ENCODE measurements at regions not wholly inside any gene's neighbourhood (a gene's known extent, or its start where the extent isn't known, plus 50 kb on each side); places are given as distances from the start of the nearest gene placed in this dataset.

- DNase-seq, result no peak
These were observed 184.7 kb upstream of the RUNX1 start for GRCh38 chr21:35233756-35234155.

DNA sequence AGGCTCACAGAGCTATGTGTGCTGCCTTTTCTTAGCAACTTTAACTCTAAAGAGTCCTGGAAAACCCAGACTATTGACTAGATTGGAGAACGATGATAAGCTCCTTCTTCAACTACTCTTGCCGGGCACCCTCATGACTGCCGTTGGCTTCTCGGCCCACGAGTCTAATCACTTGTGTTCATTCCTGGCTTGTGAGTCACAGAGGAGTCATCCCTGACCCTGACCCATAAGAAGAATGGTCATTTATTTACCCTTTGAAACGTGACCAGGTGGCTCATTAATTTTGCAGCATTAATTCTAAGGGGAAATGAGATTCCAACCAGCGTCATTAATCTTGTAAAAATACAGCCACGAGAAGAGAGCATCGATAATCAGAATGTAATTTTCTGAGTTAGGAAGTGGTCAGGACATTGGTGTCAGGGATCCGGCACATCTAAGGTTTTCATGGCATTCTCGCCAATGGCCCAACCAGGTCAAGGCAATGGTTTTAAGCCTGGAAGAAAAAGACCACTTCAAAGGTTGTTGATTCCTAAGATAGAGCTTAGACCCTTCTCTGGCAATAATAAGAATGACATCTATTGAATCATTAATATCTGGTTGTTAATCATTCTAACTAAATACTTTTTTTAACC, 183.6 kb upstream of the RUNX1 start:
- no peak for DNase-seq

DNA sequence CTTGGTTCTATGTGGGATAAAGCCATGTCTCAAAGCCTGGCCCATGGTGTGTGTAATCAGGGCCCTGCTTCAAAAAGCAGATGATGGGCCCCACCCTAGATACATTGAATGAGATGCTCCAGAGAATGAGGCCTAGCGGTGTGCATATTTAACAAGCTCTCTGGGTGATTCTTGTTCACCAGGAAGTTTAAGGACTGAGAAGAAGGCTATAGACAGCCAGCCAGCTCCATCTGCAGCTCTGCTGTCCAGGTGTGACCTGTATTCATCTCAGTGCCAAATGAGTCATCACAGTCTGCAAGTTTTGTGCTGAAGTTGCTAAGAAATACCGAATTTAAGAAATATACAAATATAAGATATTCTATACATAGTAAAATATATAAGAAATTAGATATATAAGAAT, 182.0 kb upstream of the RUNX1 start:
- DNase-seq, result no peak

DNA sequence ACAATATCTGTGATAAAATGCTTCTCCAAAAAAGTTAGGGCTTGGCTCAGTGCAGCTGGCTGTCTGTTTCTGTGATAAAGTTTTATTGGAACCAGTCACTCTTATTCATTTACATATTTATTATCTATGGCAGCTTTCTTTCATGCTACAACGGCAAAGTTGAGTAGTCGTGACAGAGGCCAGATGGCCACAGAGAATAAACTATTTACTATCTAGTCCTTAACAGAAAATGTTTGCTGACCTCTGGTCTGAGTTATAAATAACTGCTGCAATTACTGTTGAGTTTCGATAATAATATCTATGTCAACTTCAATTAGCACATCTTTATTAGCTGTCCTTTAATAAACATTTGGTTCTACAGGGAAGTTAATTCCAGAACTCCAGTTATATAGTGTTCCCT, 180.2 kb upstream of the RUNX1 start:
- DNase-seq, result no peak

DNA sequence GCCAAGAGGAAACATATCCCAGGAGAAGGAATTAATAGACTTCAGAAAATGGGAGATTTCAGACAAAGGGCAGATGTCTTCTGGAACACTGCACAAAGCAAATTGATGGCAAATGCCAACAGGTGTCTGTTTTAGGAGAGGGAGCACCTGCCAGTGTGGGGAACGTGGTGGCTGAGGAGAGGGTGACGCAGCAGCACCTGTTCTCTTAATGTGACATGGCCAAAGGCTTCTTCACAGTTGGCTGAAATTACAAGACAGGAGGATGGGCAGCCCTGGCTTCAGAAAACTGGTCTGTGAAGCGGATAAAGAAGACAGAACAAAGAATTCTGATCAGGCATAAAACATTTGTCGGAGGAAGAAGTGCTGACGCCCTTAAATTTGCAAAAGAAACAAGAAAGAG, 178.7 kb upstream of the RUNX1 start:
- peak; percentile 68 for DNase-seq

- peak; percentile 19 for DNase-seq
These were observed 178.1 kb upstream of the RUNX1 start for GRCh38 chr21:35226968-35227744.

- DNase-seq, result no peak
These were observed 177.2 kb upstream of the RUNX1 start for GRCh38 chr21:35226328-35226727.

DNA sequence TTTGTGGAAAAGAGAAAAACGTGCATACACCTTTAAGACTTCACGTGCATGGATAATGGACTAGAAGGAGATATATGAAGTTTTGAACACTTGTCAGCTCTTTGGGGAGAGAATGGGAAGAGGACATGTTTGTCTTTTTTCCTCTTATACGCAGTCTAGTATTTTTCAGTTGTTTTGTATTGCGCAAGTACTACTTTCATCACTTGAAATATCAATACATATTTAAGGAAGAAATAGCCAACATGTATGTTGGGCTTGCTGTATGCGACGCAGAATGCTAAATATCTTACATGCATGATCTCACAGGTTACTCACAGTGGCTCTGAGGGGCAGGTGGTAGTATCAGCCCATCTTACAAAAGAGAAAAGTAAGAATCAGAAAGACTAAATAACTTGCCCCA, 176.5 kb upstream of the RUNX1 start:
- DNase-seq, result no peak

DNA sequence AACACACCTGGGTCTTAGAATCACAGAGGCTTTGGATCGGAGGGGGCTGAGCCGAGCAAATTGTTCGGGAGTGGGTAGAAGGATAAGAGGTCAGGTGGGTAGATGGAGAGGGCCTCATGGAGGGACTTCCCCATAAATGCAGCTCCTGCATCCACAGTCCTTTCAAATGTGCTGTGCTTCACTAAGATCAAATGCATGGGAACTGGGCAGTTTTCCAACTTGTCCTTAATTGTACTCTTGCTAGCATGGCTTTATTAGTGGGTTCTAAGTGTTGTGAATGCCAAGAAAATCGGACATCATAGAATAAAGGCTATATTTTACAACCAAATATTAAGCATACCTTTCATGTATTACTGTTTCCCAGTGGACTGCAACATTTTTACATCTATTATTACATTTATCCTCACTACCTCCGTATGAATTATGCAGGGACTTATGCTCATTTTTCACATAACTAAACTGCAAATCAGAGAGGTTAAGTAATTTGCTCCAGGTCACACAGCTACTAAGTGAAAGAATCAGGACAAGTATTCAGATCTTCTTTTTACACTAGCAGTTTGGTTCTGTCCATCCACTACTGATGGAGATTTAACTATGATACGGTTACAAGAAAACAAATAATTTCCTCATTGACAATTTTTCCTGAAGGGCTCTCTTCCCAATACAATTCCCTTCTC, 174.5 kb upstream of the RUNX1 start:
- peak; percentile 66 for DNase-seq

DNA sequence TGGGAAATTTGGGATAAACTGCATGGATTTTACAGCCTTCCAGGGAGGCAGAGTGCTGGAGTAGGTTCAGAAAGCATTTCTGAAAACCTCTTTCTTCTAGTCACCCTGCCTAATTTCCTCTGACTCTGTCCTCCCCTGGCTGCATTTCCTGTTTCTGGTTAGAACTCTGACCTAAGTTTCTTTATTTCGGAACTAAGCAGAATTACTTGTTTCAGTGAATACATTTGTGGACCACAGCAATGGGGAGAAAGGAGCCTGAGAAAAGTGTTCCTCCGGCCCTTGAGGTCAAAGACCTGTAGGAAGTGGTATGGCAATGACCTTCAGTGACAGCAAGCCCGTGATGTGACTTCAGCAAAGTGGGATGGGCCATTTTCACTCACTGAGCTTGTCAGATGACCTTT, 173.4 kb upstream of the RUNX1 start:
- no peak for DNase-seq

DNA sequence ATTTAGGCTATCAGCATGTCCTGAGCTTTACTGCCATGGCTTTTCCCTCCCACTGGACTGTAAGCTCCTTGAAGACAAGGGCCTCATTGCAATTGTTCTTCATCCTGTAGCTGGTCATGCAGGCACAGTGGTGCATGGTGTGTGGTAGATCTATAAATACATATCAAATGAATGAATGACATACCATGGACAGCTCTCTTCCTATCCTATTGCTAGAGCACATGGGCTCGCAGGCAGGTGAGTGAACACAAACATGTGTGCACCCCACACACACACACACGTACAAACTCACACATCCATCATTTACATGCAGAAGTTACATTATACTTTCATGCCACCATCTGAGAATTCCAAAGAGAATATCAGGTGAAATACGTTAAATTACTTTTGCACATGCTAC, 172.9 kb upstream of the RUNX1 start:
- DNase-seq, result no peak

GRCh38 chr21:35220301-35220700, 171.2 kb upstream of the RUNX1 start:
- DNase-seq, result no peak

DNA sequence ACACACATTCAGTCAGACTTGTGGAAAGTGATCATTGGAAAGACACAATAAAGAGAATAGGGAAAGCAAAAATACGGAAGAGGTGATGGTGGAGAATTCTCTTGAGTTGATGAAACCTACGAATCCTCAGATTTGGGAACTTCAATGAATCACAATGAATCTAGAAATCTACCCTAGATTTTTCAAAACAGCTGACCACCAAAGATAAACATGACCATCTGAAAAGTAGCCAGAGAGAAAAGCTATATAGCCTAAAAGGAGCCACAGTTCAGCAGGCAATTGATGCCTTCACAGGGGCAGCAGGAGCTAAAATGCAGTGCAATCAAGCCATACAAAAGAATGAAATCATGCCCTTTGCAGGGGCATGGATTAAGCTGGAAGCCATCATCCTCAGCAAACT, 170.6 kb upstream of the RUNX1 start:
- no peak for DNase-seq

DNA sequence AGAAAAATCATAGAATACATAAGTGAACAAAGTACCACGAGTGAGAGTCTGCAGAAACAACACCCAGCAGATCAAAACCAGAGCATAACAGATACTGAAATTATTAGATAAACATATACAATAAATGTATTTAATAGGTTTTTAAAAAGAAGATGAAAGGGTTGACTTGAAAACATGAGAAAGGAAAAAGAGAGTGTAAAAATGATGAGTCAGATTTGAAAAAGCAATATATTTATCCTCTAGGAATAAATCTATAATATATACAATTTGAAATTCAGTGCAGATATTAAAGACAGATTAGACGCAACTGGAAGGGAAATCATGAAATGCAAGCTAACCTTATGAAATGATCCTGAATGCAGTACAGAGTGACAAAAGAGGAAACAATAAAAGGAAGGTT, 170.2 kb upstream of the RUNX1 start:
- DNase-seq, result no peak

DNA sequence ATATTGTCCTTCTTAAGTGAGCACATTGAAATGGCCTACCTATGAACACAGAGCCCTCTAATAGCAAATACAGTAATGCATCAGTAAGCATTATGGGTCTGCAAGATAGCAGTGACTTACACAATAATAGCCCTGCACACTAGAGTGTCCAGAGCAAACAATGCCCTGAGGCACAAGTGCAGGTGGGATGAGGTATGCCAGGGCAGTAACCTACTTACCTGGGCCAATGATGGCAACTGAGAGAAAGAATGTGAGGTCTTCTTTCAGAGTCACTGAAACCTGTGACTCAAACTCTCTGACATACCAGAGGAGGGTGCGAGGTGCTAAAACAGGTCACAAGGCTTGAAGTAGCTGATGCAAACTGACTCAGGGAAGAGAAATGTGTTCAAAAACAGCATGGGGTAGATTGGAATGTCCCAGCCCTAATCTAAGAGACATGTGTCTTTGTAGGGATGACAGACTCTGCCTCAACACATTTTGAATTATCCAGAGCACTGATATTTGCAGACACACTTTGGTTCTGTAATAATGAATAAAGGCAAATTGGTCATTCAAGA, 168.5 kb upstream of the RUNX1 start:
- no peak for DNase-seq

DNA sequence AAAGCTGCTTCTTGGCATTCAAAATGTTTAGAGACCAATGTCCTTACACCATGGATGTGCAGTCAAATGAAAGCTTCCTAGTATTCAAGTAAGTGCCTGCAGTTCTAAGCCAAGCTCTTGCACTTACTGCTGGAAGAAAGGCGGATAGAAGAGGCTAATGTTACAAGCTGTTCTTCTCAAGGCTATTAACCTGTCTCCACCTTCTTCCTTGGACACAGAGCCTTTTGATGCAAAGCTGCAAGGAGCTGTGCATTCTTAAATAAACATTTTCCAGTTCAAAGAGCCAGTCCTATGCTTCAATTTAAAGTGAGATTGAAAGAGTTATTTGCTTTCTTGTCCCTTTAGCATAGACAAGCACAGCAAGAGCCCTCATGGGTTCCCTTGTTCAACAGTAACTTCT, 167.9 kb upstream of the RUNX1 start:
- DNase-seq, result no peak

DNA sequence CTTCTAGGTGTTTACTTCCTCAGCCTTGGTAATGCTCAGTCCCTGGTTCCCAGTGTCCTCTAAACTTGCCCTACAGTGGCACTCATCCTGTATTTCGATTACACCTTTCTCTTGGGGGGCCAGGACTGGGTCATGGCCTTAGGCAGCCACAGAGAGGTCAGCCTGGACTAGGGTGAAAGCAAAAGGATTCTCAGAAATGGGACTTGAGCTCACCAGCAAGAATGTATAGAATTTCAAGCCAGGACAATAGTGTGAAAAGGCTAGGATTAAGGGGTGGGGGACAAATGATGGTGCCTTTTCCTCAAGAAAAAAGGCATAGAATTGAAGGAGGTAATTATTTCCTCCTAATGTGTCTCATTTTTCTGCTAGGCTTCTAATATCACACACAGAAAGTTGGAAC, 166.8 kb upstream of the RUNX1 start:
- no peak for DNase-seq

- DNase-seq, result no peak
These were observed 163.5 kb upstream of the RUNX1 start for GRCh38 chr21:35212393-35213127.

GRCh38 chr21:35211782-35212181, 162.7 kb upstream of the RUNX1 start:
- no peak for DNase-seq

GRCh38 chr21:35210093-35210492, 161.0 kb upstream of the RUNX1 start:
- no peak for DNase-seq

- no peak for DNase-seq
These were observed 159.9 kb upstream of the RUNX1 start for GRCh38 chr21:35208810-35209517.

GRCh38 chr21:35208104-35208503, 159.0 kb upstream of the RUNX1 start:
- DNase-seq, result no peak

DNA sequence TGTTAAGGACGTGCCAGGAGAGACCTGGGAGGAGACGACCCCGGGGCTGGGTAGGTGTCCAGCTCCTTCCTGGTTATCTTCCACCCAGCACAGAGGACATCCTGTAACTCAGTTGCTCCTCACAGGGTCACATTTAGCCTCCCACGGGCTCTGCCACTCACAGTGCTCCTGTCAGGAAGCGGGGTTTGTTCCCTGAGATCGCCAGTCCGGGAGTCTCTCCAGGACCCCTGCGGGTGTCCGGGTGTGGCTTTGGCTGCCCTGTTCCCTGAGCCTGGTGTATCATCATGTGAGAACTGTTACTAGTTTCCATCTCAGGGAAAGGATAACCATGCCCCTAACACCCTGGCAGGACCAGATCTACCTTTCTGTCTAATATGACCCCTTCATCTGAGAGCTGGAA, 158.2 kb upstream of the RUNX1 start:
- peak; percentile 34 for DNase-seq

Measured in COR-L47 (cell line).